GM19397 (cell line): ENCODE measurements at regions not wholly inside any gene's neighbourhood (a gene's known extent, or its start where the extent isn't known, plus 50 kb on each side); places are given as distances from the start of the nearest gene placed in this dataset.
"Not testable (repeated sequence)": the region's sequence is repeated elsewhere in the genome, so short reads cannot be mapped to it uniquely, and the experiment has no call there.

Experiments used
- ATAC-seq: cut with Tn5 transposase; IDR thresholded peaks from one replicate; pipeline ENCODE4 v1.9.1; 2021; ENCODE audit warnings: mild to moderate bottlenecking, moderate library complexity; ENCODE audit not compliant: unreplicated experiment

DNA sequence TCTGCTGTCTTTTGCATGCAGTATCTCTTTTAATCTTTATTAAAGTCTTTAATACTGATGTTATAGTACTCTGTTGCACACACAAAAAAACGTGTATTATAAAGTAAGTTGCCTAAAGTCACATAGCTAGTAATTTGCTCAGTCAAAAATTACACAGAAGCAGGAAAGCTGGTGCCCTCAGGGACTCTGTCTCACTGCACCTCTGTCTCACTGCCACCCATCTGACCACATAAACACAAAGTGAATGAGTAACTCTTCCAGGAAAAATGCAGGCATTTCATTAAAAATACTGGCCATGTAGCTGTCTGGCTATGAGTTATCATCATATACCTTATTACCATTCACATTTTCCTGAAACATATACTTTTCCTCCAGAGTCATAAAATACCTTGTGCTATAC, 591.7 kb downstream of the CSNK1G3 start:
- no peak for ATAC-seq

DNA sequence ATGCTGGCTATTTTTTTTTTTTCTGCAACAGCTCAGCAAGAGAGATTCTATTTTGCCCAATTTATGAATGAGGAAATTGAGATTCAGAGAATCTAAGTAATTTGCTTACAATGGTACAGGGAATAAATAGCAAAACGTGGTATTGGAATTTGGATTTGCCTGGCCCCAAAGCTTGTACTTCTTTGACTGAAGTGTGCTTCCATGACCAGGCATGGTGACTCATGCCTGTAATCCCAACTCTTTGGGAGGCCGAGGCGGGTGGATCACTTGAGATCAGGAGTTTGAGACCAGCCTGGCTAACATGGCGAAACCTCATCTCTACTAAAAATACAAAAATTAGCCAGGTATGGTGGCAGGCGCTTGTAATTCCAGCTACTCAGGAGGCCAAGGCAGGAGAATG, 591.1 kb downstream of the CSNK1G3 start:
- ATAC-seq = not testable (repeated sequence)

DNA sequence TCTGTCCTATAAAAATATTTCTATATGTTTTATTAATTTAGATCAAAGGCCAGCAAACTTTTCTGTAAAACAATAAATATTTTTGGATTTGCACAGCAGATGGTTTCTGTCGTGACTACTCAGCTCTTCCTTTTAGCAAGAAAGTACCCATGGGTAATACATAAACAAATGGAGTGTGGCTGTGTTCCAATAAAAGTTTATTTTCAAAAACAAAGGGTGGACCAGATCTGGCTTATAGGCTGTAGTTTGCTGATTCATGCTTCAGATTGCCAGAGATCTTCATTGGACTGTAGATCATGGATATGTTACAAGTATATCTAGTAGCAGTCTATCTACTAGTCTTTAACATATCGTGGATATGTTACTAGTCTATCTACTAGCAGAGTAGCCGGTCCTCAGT, 590.5 kb downstream of the CSNK1G3 start:
- no peak for ATAC-seq

DNA sequence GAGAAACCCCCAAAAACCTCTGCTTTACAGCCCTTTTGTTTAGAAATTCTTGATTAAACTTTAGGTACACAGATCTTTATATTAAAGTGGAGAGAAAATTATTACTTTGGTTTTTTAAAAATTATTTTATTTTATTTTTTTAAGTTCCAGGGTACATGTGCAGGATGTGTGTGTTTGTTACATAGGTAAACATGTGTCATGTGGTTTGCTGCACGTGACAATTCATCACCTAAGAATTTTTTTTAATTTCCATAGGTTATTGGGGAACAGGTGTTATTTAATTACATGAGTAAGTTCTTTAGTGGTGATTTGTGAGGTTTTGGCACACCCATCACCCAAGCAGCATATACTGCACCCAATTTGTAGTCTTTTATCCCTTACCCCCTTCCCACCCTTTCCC, 581.7 kb downstream of the CSNK1G3 start:
- no peak for ATAC-seq

DNA sequence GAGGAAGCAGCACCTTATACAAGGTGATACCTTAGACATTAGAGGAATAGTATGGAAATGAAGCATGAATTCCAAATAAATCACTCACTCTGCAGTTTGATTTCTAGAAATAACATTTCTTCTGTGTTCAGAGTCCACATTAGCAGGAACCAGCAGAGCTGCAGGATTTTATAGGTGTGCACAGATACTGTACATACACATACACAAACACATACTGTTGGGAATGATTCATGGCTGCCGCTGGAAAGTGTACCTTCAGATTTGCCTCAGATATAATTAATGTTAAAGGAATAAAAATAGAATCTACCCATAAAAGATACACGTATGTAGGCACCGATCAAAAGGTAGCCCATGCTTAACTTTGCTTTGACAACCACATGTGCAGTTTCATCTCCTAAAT, 578.1 kb downstream of the CSNK1G3 start:
- ATAC-seq = no peak

DNA sequence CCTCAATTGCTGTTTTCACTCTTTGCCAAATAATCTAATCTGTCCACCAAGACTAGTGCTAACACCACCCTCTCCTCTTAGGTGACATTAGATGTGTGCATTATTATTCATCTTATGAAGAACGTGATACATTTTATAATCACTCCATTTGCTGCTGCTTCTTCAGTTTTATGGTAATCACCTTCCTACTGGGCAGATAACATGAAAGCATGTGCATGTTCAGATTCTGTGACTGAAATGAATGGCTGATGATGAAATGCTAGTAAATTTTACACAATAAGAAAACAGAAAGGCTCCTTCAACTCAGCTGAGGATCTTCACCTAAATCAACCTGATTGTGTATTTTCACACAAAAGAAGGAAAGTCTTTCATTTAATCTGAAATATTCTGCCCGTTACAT, 577.6 kb downstream of the CSNK1G3 start:
- no peak for ATAC-seq

DNA sequence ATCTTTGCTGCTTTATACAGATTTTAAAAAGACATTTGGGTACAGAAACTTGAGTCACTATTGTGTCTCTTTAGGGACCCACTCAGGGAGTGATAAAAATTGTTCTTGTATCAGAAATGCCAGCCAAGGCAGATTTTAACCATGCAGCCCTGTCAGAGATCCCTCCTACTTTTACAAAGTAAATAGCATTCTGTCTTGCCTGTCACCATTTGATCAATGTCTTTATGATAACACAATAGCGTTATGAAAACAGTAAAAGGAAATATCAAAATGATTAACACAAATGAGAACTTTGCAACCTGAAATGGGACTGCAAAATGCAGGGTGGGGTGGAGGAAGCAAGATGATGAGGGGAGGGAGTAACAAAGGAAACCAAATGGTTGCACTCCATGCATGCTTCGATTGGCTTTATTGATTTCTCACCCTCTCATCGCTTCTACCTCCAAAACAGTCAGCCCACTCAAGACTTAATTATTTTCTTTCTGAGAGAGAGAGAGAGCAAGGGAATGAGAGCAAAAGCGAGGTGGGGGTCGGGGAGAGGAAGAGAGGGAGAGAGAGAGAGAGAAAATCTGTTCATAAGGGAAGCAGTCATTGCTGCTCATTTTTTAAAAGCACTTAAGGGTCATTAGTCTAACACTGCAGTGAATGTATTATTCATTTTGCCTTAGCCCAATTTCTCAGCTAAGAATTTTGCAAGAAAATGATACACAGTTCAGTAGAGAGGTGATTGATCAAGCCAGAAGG, 576.5 kb downstream of the CSNK1G3 start:
- ATAC-seq = no peak

DNA sequence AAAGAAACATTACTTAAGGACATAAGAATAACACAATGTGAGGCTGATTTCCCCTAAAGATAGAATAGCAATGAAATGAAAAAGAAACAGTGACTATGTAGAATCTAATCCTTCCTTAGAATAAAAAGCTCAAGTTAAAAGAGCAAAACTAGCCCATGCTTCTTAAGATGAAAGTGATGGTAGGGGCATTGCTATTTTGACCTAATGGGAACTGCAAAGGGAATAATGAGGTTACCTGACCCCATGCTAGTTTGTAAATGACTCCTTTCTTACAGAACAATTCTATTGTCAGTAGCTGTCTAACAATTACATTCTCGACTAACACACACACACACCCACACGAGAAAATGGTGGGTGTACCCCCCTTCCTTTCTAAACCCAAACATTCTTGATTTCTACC, 575.8 kb downstream of the CSNK1G3 start:
- ATAC-seq = no peak

DNA sequence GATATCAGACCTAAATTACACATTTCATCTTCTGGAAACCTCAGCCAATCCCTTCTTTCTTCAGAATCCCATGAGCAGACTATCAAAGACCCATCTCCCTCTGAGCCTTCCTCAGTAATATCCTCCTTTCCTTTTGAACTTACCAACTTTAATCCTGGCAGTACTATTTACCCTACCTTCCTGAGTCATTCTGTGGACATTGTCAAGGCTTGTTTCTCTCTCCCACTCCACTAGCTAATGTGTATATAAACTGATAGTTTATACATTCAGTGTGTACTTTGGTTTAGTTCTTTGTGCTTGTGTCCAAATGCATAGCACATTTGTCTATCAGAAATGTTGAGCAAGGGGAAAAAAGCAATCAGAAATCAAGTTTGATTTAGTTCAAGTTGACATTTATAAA, 568.3 kb downstream of the CSNK1G3 start:
- no peak for ATAC-seq

DNA sequence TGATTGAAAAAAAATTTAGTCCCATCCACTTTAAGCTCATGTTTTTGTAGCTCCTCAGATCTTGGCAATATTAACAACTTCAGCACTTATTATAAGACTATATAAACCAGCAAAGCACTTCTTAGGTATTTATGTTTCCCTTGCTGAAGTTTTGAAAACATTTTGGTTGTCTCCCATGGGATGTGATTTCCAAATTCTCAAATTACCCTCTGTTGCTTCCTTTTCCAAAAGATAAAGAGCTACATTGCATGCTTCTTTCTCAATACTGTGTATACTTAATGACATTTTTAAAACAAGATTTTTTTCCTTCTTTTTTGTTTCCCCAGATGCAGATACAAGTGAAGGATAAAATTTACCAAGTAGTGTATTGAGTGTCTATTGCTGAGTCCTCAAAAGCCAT, 567.1 kb downstream of the CSNK1G3 start:
- no peak for ATAC-seq

DNA sequence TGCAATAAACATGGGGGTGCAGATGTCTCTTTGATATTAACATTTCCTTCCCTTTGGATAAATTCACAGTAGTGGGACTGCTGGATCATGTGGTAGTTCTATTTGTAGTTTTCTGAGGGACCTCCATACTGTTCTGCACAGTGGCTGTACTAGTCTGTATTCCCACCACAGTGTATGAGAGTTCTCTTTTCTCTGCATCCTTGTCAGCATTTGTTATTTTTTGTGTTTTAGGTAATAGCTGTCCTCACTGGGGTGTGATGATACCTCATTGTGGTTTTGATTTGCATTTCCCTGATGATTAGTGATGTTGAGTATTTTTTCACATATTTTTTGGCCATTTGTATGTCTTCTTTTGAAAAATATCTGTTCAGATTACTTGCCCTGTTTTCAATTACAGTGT, 562.5 kb downstream of the CSNK1G3 start:
- no peak for ATAC-seq

DNA sequence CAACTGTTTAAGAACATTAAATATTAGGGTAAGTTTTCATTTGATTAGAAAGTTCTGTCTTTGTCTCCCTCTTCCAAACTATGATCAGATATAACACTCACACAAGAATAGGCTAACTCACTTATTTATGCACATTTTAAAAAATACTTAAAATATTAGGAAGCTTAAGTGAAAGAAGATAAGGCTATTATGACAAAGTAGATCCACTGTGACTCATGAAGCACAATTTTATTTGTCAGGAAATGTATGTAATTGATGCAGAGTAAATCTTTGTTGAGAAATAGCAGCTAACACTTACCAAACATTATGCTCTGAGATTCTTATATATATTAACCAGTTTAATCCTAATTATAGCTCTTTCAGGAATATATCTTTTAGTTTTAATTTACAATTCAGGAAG, 560.6 kb downstream of the CSNK1G3 start:
- ATAC-seq = no peak

DNA sequence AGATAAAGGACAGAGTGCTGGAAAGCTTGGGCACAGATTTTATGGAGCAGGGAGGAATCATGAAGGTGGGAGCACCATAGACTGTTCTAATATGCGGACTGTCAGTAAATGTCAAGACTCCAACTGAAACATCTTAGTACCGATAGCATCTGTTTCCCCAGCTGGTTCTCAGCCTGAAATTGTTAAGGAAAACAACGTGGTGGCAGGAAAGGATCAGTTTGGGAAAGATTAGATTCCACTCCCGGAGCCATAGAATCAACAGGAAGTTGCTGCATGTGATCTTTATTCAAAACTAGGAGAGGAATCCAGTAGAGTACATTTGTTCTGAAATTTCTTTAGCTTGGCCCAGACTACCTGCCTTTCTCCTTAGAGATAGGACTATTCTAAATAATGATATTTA, 559.1 kb downstream of the CSNK1G3 start:
- no peak for ATAC-seq

DNA sequence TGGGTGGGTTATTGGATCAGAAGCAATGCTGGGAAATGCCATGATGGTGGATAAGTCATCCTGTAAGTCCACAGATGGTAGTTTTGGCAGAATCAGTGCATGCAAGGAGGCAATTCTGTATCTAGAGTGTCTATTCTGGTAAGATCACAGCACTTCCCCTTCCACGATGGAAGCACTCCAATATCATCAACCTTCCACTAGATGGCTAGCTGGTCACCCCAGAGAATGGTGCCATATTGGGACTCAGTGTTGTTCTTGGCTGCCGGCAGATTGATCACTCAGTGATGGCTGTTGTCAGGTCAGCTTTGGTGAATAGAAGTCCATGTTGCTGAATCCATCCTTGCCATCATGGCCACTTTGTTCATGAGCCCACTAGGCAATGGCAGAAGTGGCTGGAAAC, 553.5 kb downstream of the CSNK1G3 start:
- ATAC-seq = no peak

DNA sequence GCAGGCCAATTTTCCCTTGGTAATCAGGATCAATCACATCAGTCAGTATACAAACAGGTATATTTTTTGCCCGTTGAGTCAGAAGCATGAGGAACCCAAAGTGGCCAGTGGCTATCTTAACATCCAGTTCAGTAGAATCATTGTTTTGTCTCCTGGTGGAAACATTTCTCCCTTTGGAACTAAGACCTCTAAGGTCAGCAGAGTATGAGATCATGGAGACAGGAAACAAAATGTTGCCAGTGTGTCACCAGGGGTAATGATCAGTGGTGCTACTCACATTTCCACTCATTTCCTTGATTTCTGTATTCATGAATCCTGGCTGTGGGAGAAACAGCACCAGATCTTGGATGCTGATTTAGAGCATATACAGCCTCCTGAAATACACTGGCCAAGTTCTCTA, 553.0 kb downstream of the CSNK1G3 start:
- no peak for ATAC-seq

DNA sequence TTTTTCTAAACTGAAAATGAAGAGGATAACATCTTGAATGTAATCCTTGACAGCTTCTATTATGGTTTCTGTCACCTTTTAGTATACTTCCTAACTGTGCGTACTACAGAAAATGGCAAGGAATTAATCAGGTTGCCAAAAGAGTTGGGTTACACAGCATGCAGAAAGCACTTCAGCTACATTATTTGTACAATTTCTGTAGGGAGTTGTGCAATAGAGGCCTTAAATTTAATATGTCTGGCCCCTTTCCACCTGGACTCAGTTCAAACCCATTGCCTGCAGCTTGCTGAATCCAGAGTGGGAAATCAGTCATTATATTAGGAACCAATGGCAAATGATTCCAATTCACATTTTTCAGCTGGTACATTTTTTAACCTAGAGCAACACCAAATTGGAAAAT, 549.7 kb downstream of the CSNK1G3 start:
- no peak for ATAC-seq

DNA sequence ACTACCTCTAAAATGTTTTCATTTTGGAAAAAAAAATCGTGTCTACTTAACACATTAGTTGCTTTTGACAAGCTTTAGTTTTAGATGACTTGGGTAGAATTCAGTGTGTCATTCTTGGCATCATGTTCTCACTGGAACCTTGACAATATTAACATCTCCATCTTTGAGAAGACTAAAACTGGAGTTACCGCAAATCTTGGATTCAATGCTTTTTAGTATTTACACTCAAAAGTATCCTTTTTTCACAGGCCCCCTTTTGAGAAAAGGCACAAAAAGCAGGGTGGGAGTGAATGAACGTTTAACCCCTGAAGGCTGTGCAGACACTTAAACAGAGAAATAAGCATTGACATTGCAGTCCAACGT, 549.1 kb downstream of the CSNK1G3 start:
- ATAC-seq = no peak

DNA sequence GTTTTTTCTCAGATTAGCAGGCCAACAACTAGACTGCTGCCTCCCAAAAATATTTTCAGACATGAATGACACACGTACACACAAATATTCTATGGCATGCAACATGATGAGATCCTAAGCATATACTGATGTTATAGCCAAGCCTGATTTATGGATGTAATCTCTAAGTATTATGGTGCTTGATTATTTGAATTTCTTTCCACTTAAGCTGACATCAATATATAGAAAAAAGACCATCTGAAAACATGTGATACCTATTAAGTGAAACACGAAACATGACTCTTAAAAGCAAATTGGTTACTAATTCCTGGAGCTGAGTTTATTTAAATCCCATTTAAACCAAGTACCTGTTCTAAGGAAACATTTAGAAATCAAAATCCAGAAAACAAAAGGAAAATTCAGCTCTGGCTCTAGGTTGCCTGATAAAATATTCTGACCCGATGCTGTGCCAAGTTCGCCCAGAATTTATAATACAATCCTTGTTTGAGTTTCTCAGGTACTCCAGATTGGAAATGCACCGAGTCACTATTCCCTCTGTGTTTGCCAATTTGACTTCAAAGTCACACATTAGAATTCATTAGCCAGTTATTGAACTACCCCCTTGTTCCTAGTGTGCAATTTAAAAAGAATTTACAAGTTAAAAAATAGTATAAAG, 548.6 kb downstream of the CSNK1G3 start:
- ATAC-seq = no peak

DNA sequence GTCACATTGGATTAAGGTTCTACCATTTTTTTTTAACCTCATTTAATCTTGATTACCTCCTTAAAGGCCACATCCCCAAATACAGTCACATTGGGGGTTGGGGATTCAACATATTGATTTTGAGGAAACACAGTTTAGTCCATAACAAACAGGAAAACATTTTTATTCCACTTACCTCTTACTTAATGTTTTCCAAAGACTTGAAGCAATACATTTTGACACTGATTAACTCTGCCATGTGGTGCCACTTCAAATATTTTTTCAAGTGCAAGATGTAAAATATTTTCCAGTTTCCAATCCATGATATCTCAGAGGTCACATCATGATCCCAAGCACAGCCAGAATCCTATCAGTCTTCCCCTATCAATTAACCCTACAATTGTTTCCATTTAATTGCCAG, 548.0 kb downstream of the CSNK1G3 start:
- no peak for ATAC-seq

DNA sequence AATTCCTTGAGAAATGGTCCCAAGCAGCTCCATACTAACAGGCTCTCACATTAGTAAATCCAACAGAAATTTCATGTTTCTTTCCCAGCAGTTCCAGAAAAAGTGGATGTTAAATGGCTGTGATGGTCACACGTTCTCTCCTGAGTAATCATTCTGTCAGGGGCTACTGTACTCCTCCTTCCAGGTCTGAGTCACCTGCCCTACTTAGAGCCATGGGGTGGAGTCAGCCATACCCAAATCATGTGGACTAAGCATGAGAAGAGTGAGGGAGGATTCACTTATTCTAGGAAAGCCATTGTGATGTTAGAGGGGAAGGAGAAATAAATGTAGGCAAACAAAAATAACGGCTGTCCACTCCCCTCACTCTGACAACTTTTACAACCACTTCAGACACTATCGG, 547.2 kb downstream of the CSNK1G3 start:
- ATAC-seq = no peak

DNA sequence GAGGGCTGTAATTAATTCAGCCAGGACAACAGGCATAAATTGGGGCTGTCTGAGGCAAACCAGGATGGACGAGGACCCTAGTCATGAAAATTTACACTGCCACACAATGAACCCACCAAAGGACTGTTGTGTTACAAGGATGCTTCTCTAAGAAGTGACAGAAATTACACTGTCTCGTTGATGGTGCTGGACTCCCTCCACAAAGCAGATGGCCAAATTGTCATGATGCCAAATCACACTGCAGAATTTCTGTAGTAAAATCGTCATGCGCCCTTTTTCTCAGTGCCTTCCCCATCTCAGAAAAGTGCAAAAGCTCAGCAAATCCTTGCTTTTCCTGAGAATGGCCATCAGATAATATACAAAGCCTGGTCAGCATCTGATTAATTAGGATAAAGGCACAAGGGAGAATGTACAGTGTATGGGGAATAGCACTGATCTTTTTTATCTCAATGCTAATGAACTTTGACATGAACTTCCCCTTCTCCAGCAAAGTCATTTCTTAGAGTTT, 545.8 kb downstream of the CSNK1G3 start:
- ATAC-seq = no peak

DNA sequence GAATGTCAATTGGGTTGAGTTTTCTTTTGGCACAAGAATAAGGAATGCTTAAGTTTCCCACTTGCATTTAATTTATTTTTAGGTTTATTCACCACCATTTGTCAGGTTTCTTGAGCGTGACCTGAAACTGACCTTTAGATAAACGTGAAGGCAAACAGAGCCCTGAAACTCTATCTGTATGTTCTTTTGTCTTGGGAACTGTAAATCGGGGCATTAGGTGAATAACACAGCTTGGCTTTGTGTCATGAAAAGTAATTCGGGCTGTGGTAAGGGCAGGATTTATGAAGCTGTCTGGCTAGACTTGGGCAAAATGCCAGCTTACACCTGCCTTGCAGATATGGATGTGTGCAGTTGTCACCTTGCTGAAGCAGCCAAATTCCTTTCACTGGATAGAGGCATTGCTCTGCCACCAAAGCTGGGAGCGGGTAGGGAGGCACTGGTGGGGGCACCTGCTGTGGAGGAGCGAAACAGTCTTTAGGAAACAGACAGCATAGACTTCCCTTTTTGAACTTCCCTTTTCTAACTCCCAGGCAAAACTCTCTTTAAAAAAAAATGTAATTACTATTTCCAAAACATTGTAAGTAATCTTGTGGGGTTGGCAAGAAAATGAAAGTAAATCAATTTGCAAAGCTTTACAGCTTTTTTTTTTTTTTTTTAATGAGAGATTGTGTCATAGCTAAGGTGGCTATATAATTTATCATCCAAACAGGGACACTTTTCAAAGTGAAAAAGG, 545.2 kb downstream of the CSNK1G3 start:
- ATAC-seq = peak; percentile 39
